ENCODE measurements at regions not wholly inside any gene's neighbourhood (a gene's known extent, or its start where the extent isn't known, plus 50 kb on each side); places are given as distances from the start of the nearest gene placed in this dataset.

DNA sequence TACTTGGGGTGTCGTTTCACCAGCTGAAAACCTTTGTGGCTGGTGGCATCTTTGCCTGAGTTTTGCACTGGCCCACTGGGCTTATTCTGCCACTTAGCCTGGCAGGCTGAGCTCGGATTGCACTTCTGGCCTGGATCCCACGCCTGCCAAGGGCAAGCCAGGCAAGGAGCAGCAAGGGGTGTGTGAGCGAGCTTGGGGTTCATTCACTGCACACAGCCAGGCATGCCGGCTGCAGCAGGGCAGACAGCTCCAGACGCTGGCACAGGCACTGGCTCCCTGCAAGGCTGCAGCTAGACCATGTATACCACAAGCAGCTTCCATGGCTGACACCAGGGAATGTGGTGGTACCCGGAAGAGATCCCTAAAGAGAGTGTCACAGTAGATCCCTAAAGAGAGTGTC is 476.3 kb downstream of the EPHA5 start:
- TF ChIP-seq FOXK2 (IDR thresholded peaks at IDR 0.05): no peak
- TF ChIP-seq ELF4 (IDR thresholded peaks at IDR 0.05): no peak
- TF ChIP-seq TARDBP (IDR thresholded peaks at IDR 0.05): no peak
- TF ChIP-seq FOXM1 (IDR thresholded peaks at IDR 0.05; ENCODE audit: borderline replicate concordance): no peak
- TF ChIP-seq SUZ12 (IDR thresholded peaks at IDR 0.05): no peak
- no peak for TF ChIP-seq ARNT (IDR thresholded peaks at IDR 0.05)
- no peak for TF ChIP-seq FOXA1 (IDR thresholded peaks at IDR 0.05)
- TF ChIP-seq L3MBTL2 (conservative IDR thresholded peaks at IDR 0.05): no peak
- TF ChIP-seq SP1 (IDR thresholded peaks at IDR 0.05): no peak
- TF ChIP-seq, protein P1, sequence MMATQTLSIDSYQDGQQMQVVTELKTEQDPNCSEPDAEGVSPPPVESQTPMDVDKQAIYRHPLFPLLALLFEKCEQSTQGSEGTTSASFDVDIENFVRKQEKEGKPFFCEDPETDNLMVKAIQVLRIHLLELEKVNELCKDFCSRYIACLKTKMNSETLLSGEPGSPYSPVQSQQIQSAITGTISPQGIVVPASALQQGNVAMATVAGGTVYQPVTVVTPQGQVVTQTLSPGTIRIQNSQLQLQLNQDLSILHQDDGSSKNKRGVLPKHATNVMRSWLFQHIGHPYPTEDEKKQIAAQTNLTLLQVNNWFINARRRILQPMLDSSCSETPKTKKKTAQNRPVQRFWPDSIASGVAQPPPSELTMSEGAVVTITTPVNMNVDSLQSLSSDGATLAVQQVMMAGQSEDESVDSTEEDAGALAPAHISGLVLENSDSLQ (IDR thresholded peaks at IDR 0.05): no peak
- no peak for TF ChIP-seq LEF1 (IDR thresholded peaks at IDR 0.05; ENCODE audit: borderline replicate concordance)
